ELF-1 (cell line): ENCODE measurements at regions not wholly inside any gene's neighbourhood (a gene's known extent, or its start where the extent isn't known, plus 50 kb on each side); places are given as distances from the start of the nearest gene placed in this dataset.

ENCODE experiments used
- DNase-seq: peaks from one replicate; pipeline ENCODE4 v3.0.0-alpha.2; 2016; ENCODE audit warnings: low read depth, low spot score

- no peak for DNase-seq
Observed at GRCh38 chr20:60125513-60125912, 167.3 kb downstream of the CDH26 start.

- DNase-seq, result no peak
Observed at GRCh38 chr20:60126975-60127374, 168.8 kb downstream of the CDH26 start.

- DNase-seq, result no peak
Observed at GRCh38 chr20:60131375-60131774, 173.2 kb downstream of the CDH26 start.

- no peak for DNase-seq
Observed at GRCh38 chr20:60132162-60132826, 174.1 kb downstream of the CDH26 start.

- no peak for DNase-seq
Observed at GRCh38 chr20:60132827-60133670, 174.8 kb downstream of the CDH26 start.

GRCh38 chr20:60135276-60135675 is 177.1 kb downstream of the CDH26 start:
- DNase-seq, result no peak

GRCh38 chr20:60136645-60137401 is 178.6 kb downstream of the CDH26 start:
- no peak for DNase-seq

GRCh38 chr20:60137657-60138245 is 179.5 kb downstream of the CDH26 start:
- peak; percentile 48 for DNase-seq

- peak; percentile 62 for DNase-seq
Observed at GRCh38 chr20:60138256-60139220, 180.3 kb downstream of the CDH26 start.

GRCh38 chr20:60139663-60140446 is 181.6 kb downstream of the CDH26 start:
- no peak for DNase-seq

- no peak for DNase-seq
Observed at GRCh38 chr20:60142587-60142986, 184.4 kb downstream of the CDH26 start.

- DNase-seq, result no peak
Observed at GRCh38 chr20:60143261-60143842, 185.1 kb downstream of the CDH26 start.

- no peak for DNase-seq
Observed at GRCh38 chr20:60144404-60144803, 186.2 kb downstream of the CDH26 start.

- no peak for DNase-seq
Observed at GRCh38 chr20:60144974-60145527, 186.8 kb downstream of the CDH26 start.

GRCh38 chr20:60147004-60147403 is 188.8 kb downstream of the CDH26 start:
- no peak for DNase-seq

GRCh38 chr20:60148885-60149284 is 190.7 kb downstream of the CDH26 start:
- DNase-seq, result no peak

- no peak for DNase-seq
Observed at GRCh38 chr20:60152792-60153191, 194.6 kb downstream of the CDH26 start.

- no peak for DNase-seq
Observed at GRCh38 chr20:60160451-60161145, 202.4 kb downstream of the CDH26 start.

GRCh38 chr20:60167812-60168211 is 209.6 kb downstream of the CDH26 start:
- DNase-seq, result no peak
